Natural killer cell (primary cell): ENCODE measurements at regions not wholly inside any gene's neighbourhood (a gene's known extent, or its start where the extent isn't known, plus 50 kb on each side); places are given as distances from the start of the nearest gene placed in this dataset.

Experiments
- ATAC-seq, 3 donors: fragments of 150-1000 bp in 2 of 3; fragments of 200-7000 bp in 1 of 3; cut with Tn5 transposase; 1 replicate in 1 of 3; 2 replicates in 2 of 3; pipeline ENCODE4 v1.10.0; 2021; ENCODE audit warnings: mild to moderate bottlenecking in 2 of 3, moderate library complexity in 2 of 3
- DNase-seq, 2 donors: peaks; one replicate each; pipeline versions ENCODE4 v3.0.0 to v3.0.0-alpha.2; 2013 to 2021; ENCODE audit warnings: mixed read lengths in 1 of 2
- H3K27ac ChIP-seq: one replicate; pipeline ENCODE4 v1.5.1; 2013; ENCODE audit warnings: mild to moderate bottlenecking, low read length
- H3K27me3 ChIP-seq: one replicate; pipeline ENCODE4 v1.6.1; 2013; ENCODE audit warnings: low read length; ENCODE audit not compliant: control insufficient read depth, insufficient read depth
- H3K36me3 ChIP-seq: one replicate; pipeline ENCODE4 v1.6.1; 2013; ENCODE audit warnings: low read length; ENCODE audit not compliant: control insufficient read depth, insufficient read depth
- H3K4me1 ChIP-seq: one replicate; pipeline ENCODE4 v1.6.1; 2013; ENCODE audit warnings: low read length; ENCODE audit not compliant: control insufficient read depth, insufficient read depth
- H3K4me3 ChIP-seq: one replicate; pipeline ENCODE4 v1.5.1; 2013; ENCODE audit warnings: low read length
- H3K9me3 ChIP-seq: one replicate; pipeline ENCODE4 v1.6.1; 2013; ENCODE audit warnings: low read length; ENCODE audit not compliant: control insufficient read depth, insufficient read depth
- H3K27ac Mint-ChIP-seq, 2 donors: one replicate each; pipeline ENCODE4 v1.8.0; 2022; ENCODE audit warnings: mild to moderate bottlenecking in 2 of 2, mixed read lengths in 2 of 2, moderate library complexity in 1 of 2
- H3K27me3 Mint-ChIP-seq, 2 donors: one replicate each; pipeline ENCODE4 v1.8.0; 2022; ENCODE audit warnings: low read depth in 2 of 2, mixed read lengths in 2 of 2
- H3K36me3 Mint-ChIP-seq: one replicate; pipeline ENCODE4 v1.8.0; 2022; ENCODE audit warnings: mixed read lengths
- H3K4me1 Mint-ChIP-seq, 2 donors: one replicate each; pipeline ENCODE4 v1.8.0; 2022; ENCODE audit warnings: mixed read lengths in 2 of 2
- H3K4me3 Mint-ChIP-seq: one replicate; pipeline ENCODE4 v1.8.0; 2022; ENCODE audit warnings: mild to moderate bottlenecking, moderate library complexity, mixed read lengths
- H3K9me3 Mint-ChIP-seq, 2 donors: one replicate each; pipeline ENCODE4 v1.8.0; 2022; ENCODE audit warnings: mixed read lengths in 2 of 2
- CTCF ChIP-seq: fragments of 200-600 bp; IDR thresholded peaks from one replicate; pipeline ENCODE4 v1.8.0; 2022; ENCODE audit warnings: antibody characterized with exemption
- WGBS: methylation state at CpG from one replicate; pipeline ENCODE4 v1.1.7; 2013; ENCODE audit warnings: missing lambda C conversion rate; ENCODE audit not compliant: insufficient coverage; 5-methylcytosine and 5-hydroxymethylcytosine counted together
- intact Hi-C: fragments of 100-400 bp; cut with micrococcal nuclease; formaldehyde crosslinking; loops from one replicate; pipeline ENCODE4 v1.14.2; 2022

DNA sequence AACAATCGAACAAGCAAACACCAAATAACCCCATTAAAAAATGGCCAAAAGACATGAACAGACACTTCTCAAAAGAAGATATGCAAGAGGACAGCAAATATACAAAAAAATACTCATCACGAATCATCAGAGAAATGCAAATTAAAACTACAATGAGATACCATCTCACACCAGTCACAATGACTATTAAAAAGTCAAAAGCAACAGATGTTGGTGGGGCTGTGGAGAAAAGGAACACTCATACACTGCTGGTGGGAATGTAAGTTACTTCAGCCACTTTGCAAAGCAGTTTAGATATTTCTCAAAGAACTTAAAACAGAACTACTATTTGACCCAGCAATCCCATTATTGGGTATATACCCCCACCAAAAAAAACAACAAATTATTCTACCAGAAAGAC lies 51.3 kb upstream of the FLI1 start:
- no peaks in the 10 kb centered on the region for H3K9me3 Mint-ChIP-seq
- intact Hi-C loops: no loop called here
- ATAC-seq (no peak), DNase-seq (no peak)
- Histone ChIP-seq H3K4me1 (peaks cover 8% of the 10 kb centered on the region), H3K9me3 (no peaks in the 10 kb centered on the region), H3K36me3 (no peaks in the 10 kb centered on the region), H3K4me3 (no peak overlapping the region), H3K27ac (no peak overlapping the region), H3K27me3 (no peaks in the 10 kb centered on the region)
- peaks cover 12 to 25% of the 10 kb centered on the region in 2 donors for H3K27me3 Mint-ChIP-seq
- H3K4me1 Mint-ChIP-seq: peaks cover 0 to 6% of the 10 kb centered on the region in 2 donors
- WGBS: 100% methylated on average over 1 of the region's 2 CpGs
- H3K4me3 Mint-ChIP-seq: no peak overlapping the region
- H3K27ac Mint-ChIP-seq: no peak overlapping the region
- TF ChIP-seq CTCF: no peak
- H3K36me3 Mint-ChIP-seq: peaks cover 7% of the 10 kb centered on the region

GRCh38 chr11:128643661-128644317 lies 50.1 kb upstream of the FLI1 start:
- TF ChIP-seq CTCF: no peak
- ATAC-seq (peak in 2 of 3 donors; percentile 44 to 64), DNase-seq (no peak)
- H3K36me3 Mint-ChIP-seq: peaks cover 6% of the 10 kb centered on the region
- 75% methylated on average over 11 of the region's 12 CpGs for WGBS
- no peak overlapping the region for H3K4me3 Mint-ChIP-seq
- Histone ChIP-seq H3K4me1 (peaks cover 8% of the 10 kb centered on the region), H3K27ac (no peak overlapping the region), H3K27me3 (no peaks in the 10 kb centered on the region), H3K9me3 (no peaks in the 10 kb centered on the region), H3K36me3 (no peaks in the 10 kb centered on the region), H3K4me3 (no peak overlapping the region)
- H3K27ac Mint-ChIP-seq: no peak overlapping the region
- peaks cover 12 to 23% of the 10 kb centered on the region in 2 donors for H3K27me3 Mint-ChIP-seq
- no peaks in the 10 kb centered on the region for H3K9me3 Mint-ChIP-seq
- intact Hi-C loops: no loop called here
- peaks cover 0 to 6% of the 10 kb centered on the region in 2 donors for H3K4me1 Mint-ChIP-seq
